Lung (tissue), 11 donors: ENCODE measurements at regions not wholly inside any gene's neighbourhood (a gene's known extent, or its start where the extent isn't known, plus 50 kb on each side); places are given as distances from the start of the nearest gene placed in this dataset.

Source experiments
- ATAC-seq: fragments of 200-7000 bp; cut with Tn5 transposase; one replicate; pipeline ENCODE4 v1.9.1; 2020; ENCODE audit warnings: moderate number of reproducible peaks; ENCODE audit not compliant: insufficient read depth, low FRiP score
- DNase-seq, 3 donors: peaks; one replicate each; pipeline ENCODE4 v3.0.0-alpha.2; 2013 to 2017
- H3K27ac ChIP-seq, 2 donors: one replicate each; pipeline ENCODE4 v1.5.1; 2013; ENCODE audit warnings: mild to moderate bottlenecking in 2 of 2, moderate library complexity in 2 of 2, control low read depth in 1 of 2, inconsistent platforms in 1 of 2, low read depth in 1 of 2, low read length in 1 of 2
- H3K27me3 ChIP-seq, 3 donors: one replicate each; pipeline ENCODE4 v1.5.1; 2013; ENCODE audit warnings: low read length in 2 of 3; ENCODE audit not compliant: control insufficient read depth in 3 of 3, insufficient read depth in 3 of 3
- H3K36me3 ChIP-seq, 4 donors: one replicate each; pipeline ENCODE4 v1.5.1; 2013; ENCODE audit warnings: low read length in 4 of 4, mild to moderate bottlenecking in 1 of 4, moderate library complexity in 1 of 4; ENCODE audit not compliant: control insufficient read depth in 4 of 4, insufficient read depth in 4 of 4
- H3K4me1 ChIP-seq, 5 donors: one replicate each; pipeline ENCODE4 v1.5.1; 2013; ENCODE audit warnings: low read length in 5 of 5, mild to moderate bottlenecking in 2 of 5, moderate library complexity in 1 of 5; ENCODE audit not compliant: control insufficient read depth in 5 of 5, insufficient read depth in 5 of 5
- H3K4me3 ChIP-seq: one replicate; pipeline ENCODE4 v1.5.1; 2013; ENCODE audit warnings: mild to moderate bottlenecking, control low read depth, moderate library complexity
- H3K9ac ChIP-seq, 2 donors: one replicate each; pipeline ENCODE4 v1.5.1; 2013; ENCODE audit warnings: low read length in 2 of 2, control low read depth in 1 of 2; ENCODE audit not compliant: insufficient read depth in 1 of 2
- H3K9me3 ChIP-seq, 4 donors: one replicate each; pipeline ENCODE4 v1.5.1; 2013; ENCODE audit warnings: low read length in 3 of 4, mild to moderate bottlenecking in 1 of 4, moderate library complexity in 1 of 4; ENCODE audit not compliant: control insufficient read depth in 4 of 4, insufficient read depth in 3 of 4
- WGBS, 2 donors: extraction: QIAGEN DNeasy Blood & Tissue Kit; methylation state at CpG; one replicate each; pipeline ENCODE4 v1.1.7; 2013; 5-methylcytosine and 5-hydroxymethylcytosine counted together
- TF ChIP-seq, protein P1 (sequence below): IDR thresholded peaks from 2 replicates; pipeline ENCODE4 v1.5.1; 2012; ENCODE audit warnings: mild to moderate bottlenecking; ENCODE audit errors: control extremely low read depth, extremely low read depth
- donor health status: control.
- donor health status: control.
- donor health status: Bipolar disorder and iron deficiency.
- donor health status: healthy.
- donor health status: DM: yes; HTN: yes; CAD: no.

DNA sequence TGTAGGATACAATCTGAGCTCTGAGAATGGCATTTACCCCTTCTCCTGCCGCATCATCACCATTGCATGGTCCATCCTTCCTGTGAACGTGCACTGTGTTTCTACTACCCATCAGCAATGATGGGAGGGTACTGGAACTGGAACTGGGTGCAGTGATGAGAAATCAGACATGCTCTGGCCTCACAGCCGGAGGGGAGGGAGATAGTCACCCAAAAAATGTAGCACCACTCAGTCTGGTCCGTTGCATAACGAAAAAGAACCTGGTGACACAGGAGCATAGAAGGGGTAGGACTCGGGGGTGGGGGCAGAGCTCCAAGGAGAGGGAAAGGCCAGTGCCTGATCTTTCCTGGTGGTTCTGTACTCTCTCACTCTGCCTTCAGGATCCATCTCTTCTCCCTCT lies 205.0 kb downstream of the RPLP1 start:
- Histone ChIP-seq H3K4me1 (no peaks in the 10 kb centered on the region), H3K4me3 (no peak overlapping the region), H3K9me3 (peaks cover 0 to 7% (median 0%) of the 10 kb centered on the region in 4 donors), H3K27ac (no peak overlapping the region), H3K27me3 (peaks cover 0 to under 1% (median 0%) of the 10 kb centered on the region in 3 donors), H3K9ac (no peak overlapping the region), H3K36me3 (no peaks in the 10 kb centered on the region)
- no peak for DNase-seq
- 86 to 91% methylated on average over 6 of the region's 6 CpGs for WGBS, 2 donors
- ATAC-seq = no peak
- TF ChIP-seq, protein P1, sequence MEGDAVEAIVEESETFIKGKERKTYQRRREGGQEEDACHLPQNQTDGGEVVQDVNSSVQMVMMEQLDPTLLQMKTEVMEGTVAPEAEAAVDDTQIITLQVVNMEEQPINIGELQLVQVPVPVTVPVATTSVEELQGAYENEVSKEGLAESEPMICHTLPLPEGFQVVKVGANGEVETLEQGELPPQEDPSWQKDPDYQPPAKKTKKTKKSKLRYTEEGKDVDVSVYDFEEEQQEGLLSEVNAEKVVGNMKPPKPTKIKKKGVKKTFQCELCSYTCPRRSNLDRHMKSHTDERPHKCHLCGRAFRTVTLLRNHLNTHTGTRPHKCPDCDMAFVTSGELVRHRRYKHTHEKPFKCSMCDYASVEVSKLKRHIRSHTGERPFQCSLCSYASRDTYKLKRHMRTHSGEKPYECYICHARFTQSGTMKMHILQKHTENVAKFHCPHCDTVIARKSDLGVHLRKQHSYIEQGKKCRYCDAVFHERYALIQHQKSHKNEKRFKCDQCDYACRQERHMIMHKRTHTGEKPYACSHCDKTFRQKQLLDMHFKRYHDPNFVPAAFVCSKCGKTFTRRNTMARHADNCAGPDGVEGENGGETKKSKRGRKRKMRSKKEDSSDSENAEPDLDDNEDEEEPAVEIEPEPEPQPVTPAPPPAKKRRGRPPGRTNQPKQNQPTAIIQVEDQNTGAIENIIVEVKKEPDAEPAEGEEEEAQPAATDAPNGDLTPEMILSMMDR = no peak

DNA sequence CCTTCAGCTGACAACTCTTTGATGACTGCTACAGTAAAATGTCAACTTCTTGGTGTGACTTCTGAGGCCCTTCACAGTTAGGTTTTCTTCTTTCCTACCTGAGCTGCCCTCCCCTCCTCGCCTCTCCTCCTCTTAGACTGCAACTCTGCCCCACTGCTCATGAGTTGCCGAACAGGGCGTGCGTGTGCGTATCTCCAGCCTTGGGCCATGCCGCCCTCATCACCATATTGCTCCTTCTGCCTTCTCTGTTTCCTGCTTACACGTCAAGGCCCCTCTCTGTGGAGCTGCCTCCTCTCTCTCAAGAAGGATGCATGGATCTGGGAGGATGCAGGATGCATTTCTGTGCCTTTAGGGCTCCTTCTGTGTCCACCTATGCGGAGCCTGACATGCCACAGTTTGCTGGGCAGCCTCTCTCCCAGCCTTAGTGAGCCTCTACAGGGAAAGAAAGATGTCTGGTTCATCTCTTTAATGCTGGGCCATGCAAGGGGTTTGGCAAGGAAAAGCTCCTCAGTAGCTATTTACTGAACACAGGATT lies 205.9 kb downstream of the RPLP1 start:
- Histone ChIP-seq H3K9ac (no peak overlapping the region), H3K4me3 (no peak overlapping the region), H3K9me3 (peaks cover 0 to 7% (median 0%) of the 10 kb centered on the region in 4 donors), H3K4me1 (no peaks in the 10 kb centered on the region), H3K27me3 (no peaks in the 10 kb centered on the region), H3K36me3 (no peaks in the 10 kb centered on the region), H3K27ac (no peak overlapping the region)
- 92 to 94% methylated on average over 8 of the region's 8 CpGs for WGBS, 2 donors
- TF ChIP-seq, protein P1 = no peak
- ATAC-seq (no peak), DNase-seq (no peak)

DNA sequence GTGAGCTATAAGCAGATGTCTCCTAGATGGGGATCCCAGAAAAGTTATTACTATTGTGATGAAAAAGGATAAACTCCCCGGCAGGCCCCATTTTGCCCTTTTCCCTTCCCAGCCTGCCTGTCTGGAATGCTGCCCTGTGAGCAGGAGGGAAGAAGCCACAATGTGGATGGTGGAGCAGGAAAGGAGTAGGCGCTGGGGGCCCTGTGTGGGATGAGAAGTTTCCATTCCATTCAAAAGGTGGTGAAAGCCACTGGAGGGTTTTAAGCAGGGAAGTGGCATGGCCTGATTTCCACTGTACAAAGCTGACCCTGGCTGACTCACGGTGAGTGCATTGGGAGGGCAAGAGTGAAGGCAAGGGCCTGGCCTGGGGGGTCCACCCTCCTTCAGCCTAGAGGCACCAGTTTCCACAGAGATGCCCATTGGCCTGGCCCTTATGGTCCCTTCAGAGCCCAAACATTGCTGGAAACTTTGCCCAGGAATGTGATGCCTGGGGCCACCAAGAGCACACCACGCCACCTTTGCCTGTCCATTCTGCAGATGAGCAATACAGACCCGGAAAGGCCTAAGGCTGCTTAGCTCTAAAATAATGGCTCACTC lies 206.9 kb downstream of the RPLP1 start:
- no peaks in the 10 kb centered on the region for H3K27me3 ChIP-seq
- H3K9ac ChIP-seq = no peak overlapping the region
- ATAC-seq = no peak
- no peaks in the 10 kb centered on the region for H3K36me3 ChIP-seq
- TF ChIP-seq, protein P1 = no peak
- no peak overlapping the region for H3K4me3 ChIP-seq
- 92 to 94% methylated on average over 5 of the region's 5 CpGs for WGBS, 2 donors
- no peak overlapping the region for H3K27ac ChIP-seq
- H3K4me1 ChIP-seq = peaks cover 0 to 2% (median 0%) of the 10 kb centered on the region in 5 donors
- no peak for DNase-seq
- peaks cover 0 to 7% (median 0%) of the 10 kb centered on the region in 4 donors for H3K9me3 ChIP-seq
